Heart left ventricle (tissue), 16 donors: ENCODE measurements at regions not wholly inside any gene's neighbourhood (a gene's known extent, or its start where the extent isn't known, plus 50 kb on each side); places are given as distances from the start of the nearest gene placed in this dataset.

Source experiments
- ATAC-seq, 4 donors: fragments of 200-7000 bp; cut with Tn5 transposase; one replicate each; pipeline ENCODE4 v1.9.1; 2020 to 2022; ENCODE audit warnings: moderate library complexity in 4 of 4, mild to moderate bottlenecking in 3 of 4, moderate number of reproducible peaks in 1 of 4
- DNase-seq, 5 donors: peaks; one replicate each; pipeline ENCODE4 v3.0.0-alpha.2; 2020
- H3K27ac ChIP-seq, 12 donors: fragments of 200-600 bp; sonication (generic) in 4 of 12; one replicate each; pipeline versions ENCODE4 v1.5.0 to v1.8.0; 2016 to 2022; ENCODE audit warnings: mild to moderate bottlenecking in 2 of 12
- H3K27me3 ChIP-seq, 9 donors: fragments of 200-600 bp; sonication (generic) in 2 of 9; one replicate each; pipeline versions ENCODE4 v1.5.1 to v1.8.0; 2016 to 2022; ENCODE audit warnings: mild to moderate bottlenecking in 3 of 9
- H3K36me3 ChIP-seq, 9 donors: fragments of 200-600 bp; sonication (generic) in 2 of 9; one replicate each; pipeline versions ENCODE4 v1.5.0 to v1.8.0; 2018 to 2022; ENCODE audit warnings: mild to moderate bottlenecking in 2 of 9
- H3K4me1 ChIP-seq, 12 donors: fragments of 200-600 bp; sonication (generic) in 4 of 12; one replicate each; pipeline versions ENCODE4 v1.5.0 to v1.8.0; 2016 to 2022; ENCODE audit warnings: mild to moderate bottlenecking in 3 of 12
- H3K4me3 ChIP-seq, 12 donors: fragments of 200-600 bp; sonication (generic) in 4 of 12; one replicate each; pipeline versions ENCODE4 v1.5.0 to v1.8.0; 2017 to 2022; ENCODE audit warnings: mild to moderate bottlenecking in 9 of 12, moderate library complexity in 4 of 12
- H3K9me3 ChIP-seq, 12 donors: fragments of 200-600 bp; sonication (generic) in 4 of 12; one replicate each; pipeline versions ENCODE4 v1.5.0 to v1.8.0; 2016 to 2022; ENCODE audit warnings: mild to moderate bottlenecking in 1 of 12
- POLR2A ChIP-seq, 2 donors: fragments of 450-650 bp; IDR thresholded peaks; one replicate each; pipeline ENCODE4 v1.6.1; 2017; ENCODE audit warnings: antibody characterized with exemption in 2 of 2, mild to moderate bottlenecking in 2 of 2, moderate library complexity in 2 of 2
- WGBS, 4 donors: extraction: QIAGEN DNeasy Blood & Tissue Kit in 2 of 4; methylation state at CpG; one replicate each; pipeline versions ENCODE4 v1.1.5 to v1.1.7; 2013 to 2018; 5-methylcytosine and 5-hydroxymethylcytosine counted together
- intact Hi-C, 10 donors: fragments of 100-400 bp; cut with DNase I; formaldehyde crosslinking; loops; one replicate each; pipeline versions ENCODE4 v1.11.1 to v1.14.2; 2022
- TF ChIP-seq, protein P1 (sequence below), 12 donors: fragments of 200-600 bp; sonication (generic) in 4 of 12; IDR thresholded peaks; one replicate each; pipeline versions ENCODE4 v1.5.0 to v1.8.0; 2018 to 2022; ENCODE audit warnings: antibody characterized with exemption in 12 of 12, mild to moderate bottlenecking in 5 of 12
- donor health status: ischemic (EF 13 %, LVEDD 7.1; RV severe dilation, severe dysfunction).
- donor health status: healthy with polysubstance abuse.
- donor health status: DM: no; HTN: yes; CAD: no.
- donor health status: DM: no; HTN: no; CAD: no.
- donor health status: ischemic (EF 25% LVEDD 6.9; RV normal size, moderate dysfunction).
- donor health status: ischemic (EF 25% LVEDD 5.7; RV mildly dilated, moderate dysfunction).
- donor health status: healthy.
- donor health status: DM: yes; HTN: yes; CAD: no.
- donor health status: ischemic (EF 35%, LVEDD 5.7; RV mildly dilated, moderate dysfunction).
- donor health status: nonischemic (EF 11% LVEDD 7.7; RV severe dilation, severe dysfunction).
- donor health status: DM: yes; HTN: yes; CAD: no.
- donor health status: PGD.
- donor health status: ischemic (EF 29% LVEDD 5.4; RV normal size, mild dysfunction).
- donor health status: nonischemic (EF 23%, LVEDD 6.1; RV moderate dilation, normal function).

DNA sequence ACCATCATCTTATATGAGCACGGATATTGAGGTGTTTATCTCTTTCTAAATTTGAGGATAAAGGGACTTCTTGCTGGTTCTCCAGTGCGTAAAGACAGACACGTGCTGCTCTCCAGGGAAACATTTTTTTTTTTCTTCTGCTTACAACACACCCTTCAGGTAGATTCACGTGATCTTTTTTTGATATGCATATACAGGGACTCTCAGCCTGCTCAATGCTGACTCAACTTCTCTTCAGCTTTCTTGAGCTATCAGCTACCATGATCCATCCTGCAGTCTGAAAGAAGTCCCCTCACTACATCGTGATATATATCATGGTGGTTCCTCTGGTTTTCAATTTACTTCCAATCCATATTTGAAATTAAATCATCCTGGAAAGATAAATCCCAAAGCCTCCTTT, 87.1 kb upstream of the SLITRK3 start:
- TF ChIP-seq, protein P1, sequence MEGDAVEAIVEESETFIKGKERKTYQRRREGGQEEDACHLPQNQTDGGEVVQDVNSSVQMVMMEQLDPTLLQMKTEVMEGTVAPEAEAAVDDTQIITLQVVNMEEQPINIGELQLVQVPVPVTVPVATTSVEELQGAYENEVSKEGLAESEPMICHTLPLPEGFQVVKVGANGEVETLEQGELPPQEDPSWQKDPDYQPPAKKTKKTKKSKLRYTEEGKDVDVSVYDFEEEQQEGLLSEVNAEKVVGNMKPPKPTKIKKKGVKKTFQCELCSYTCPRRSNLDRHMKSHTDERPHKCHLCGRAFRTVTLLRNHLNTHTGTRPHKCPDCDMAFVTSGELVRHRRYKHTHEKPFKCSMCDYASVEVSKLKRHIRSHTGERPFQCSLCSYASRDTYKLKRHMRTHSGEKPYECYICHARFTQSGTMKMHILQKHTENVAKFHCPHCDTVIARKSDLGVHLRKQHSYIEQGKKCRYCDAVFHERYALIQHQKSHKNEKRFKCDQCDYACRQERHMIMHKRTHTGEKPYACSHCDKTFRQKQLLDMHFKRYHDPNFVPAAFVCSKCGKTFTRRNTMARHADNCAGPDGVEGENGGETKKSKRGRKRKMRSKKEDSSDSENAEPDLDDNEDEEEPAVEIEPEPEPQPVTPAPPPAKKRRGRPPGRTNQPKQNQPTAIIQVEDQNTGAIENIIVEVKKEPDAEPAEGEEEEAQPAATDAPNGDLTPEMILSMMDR (IDR thresholded peaks at IDR 0.05) = no peak
- TF ChIP-seq POLR2A (IDR thresholded peaks at IDR 0.05) = no peak

DNA sequence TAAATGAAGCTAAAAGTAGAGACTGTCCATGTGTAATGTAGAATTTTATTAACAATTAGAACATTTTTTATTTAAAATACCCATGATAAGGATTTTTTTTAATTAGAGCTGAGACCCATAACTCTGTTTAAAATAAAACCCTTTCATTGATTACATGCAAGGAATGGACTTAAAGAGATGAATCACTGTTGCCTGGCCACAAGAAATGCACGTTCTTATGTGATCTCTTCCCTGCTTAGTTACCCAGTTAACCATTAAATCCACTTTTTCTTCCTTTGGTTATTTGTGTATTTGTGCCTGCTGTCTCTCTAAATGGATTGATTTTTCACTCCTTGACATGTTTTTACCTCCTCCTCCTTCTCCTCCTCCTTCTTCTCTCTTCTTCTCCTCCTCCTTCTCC, 83.3 kb upstream of the SLITRK3 start:
- Histone ChIP-seq H3K27ac (no peak overlapping the region), H3K27me3 (no peaks in the 10 kb centered on the region), H3K9me3 (peaks cover 0 to 13% (median 0%) of the 10 kb centered on the region in 12 donors), H3K4me1 (no peaks in the 10 kb centered on the region), H3K4me3 (no peak overlapping the region), H3K36me3 (no peaks in the 10 kb centered on the region)
- WGBS, 4 donors = 55 to 64% (median 58%) methylated on average over 1 of the region's 1 CpG
- ATAC-seq (no peak), DNase-seq (no peak)
- intact Hi-C loops = no loop called here
- no peak for TF ChIP-seq POLR2A (IDR thresholded peaks at IDR 0.05)
- TF ChIP-seq, protein P1 (IDR thresholded peaks at IDR 0.05) = no peak

More for the DNA sequence above, 87.1 kb upstream of the SLITRK3 start:
- H3K36me3 ChIP-seq = no peaks in the 10 kb centered on the region
- no peak overlapping the region for H3K27ac ChIP-seq
- DNase-seq (no peak), ATAC-seq (no peak)
- no peaks in the 10 kb centered on the region for H3K9me3 ChIP-seq
- intact Hi-C loops = no loop called here
- H3K4me3 ChIP-seq = no peak overlapping the region
- H3K4me1 ChIP-seq = no peaks in the 10 kb centered on the region
- H3K27me3 ChIP-seq = no peaks in the 10 kb centered on the region
- WGBS, 4 donors = 66 to 74% (median 71%) methylated on average over 5 of the region's 5 CpGs

DNA sequence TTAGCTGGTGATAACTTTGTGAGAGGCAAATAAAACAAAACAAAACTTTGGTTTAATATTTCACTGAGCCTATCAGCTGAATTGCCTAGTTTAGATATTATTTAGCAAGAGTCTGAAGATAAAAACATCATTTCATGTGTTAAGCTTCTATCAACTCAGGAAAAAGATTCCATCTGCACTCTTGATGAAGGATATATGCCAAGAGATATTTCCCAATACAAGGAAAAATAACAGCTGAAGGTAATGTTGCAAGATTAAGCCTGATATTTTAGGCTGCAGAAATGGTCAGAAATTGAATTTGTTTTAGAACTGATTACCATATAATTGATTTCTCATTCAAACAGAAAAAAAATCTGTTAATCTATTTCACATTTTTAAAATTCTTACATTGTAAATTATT, 77.2 kb upstream of the SLITRK3 start:
- Histone ChIP-seq H3K4me3 (no peak overlapping the region), H3K27ac (no peak overlapping the region), H3K4me1 (no peaks in the 10 kb centered on the region), H3K36me3 (no peaks in the 10 kb centered on the region), H3K9me3 (peaks cover 0 to 13% (median 0%) of the 10 kb centered on the region in 12 donors), H3K27me3 (no peaks in the 10 kb centered on the region)
- intact Hi-C loops = no loop called here
- ATAC-seq = no peak
- no peak for TF ChIP-seq POLR2A (IDR thresholded peaks at IDR 0.05)
- DNase-seq = no peak

DNA sequence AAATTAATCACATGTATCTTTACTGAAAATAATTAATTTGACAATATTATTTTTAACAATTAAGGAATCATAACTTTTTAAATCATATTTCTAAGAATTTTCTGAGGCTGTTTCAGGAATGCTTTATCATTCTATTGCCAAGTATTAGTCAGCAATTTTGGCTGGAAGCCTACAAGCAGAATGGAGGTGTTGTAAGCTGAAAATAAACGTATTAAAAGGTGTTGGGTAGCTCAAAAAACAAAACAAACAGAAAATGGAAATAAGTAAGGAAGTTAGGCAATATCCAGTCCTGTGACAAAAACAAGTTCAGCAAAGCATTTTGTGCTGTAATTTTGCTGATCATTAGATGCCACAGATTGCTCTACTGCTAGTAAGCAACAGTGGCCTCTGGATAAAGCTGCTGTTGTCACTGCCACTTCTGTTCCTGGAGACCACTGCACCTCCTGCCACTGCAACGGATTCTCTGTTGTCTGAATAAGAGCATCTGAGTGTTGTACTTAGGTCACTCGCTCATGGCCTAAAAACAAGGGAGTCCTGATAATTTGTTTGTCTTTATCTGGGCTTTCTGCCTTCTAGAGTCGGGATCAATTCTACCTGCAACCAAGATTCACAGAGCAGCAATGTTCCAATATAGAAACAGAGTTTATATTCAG, 63.5 kb upstream of the SLITRK3 start:
- ATAC-seq (no peak), DNase-seq (no peak)
- Histone ChIP-seq H3K27ac (no peak overlapping the region), H3K9me3 (no peaks in the 10 kb centered on the region), H3K4me1 (no peaks in the 10 kb centered on the region), H3K4me3 (no peak overlapping the region), H3K36me3 (no peaks in the 10 kb centered on the region), H3K27me3 (no peaks in the 10 kb centered on the region)
- intact Hi-C loops = no loop called here
- TF ChIP-seq, protein P1 (IDR thresholded peaks at IDR 0.05) = no peak
- TF ChIP-seq POLR2A (IDR thresholded peaks at IDR 0.05) = no peak
- 48 to 54% (median 51%) methylated on average over 4 of the region's 4 CpGs for WGBS, 4 donors

DNA sequence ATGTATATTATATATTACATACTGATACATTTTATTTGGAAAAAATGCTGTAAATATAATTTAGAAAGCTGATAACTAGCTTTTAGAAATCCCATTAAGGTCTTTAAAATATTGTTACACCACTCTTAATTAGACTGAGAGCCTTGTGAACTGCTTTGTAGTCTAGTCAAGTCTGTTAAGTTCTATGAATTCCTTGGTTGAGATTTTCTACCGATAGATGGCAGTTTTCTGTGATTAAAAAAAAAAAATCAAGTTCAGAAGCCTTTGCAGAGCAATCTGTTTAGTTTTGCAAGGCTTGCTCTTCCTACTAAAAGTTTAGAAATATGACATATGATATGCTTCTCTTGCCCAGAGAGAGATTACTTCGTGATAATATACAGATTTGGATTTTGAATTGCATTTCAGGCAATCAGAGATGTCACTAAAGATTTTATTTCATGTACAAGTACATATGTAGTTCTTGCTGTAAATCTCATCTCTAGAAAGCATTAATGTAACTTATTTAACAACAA, 60.4 kb upstream of the SLITRK3 start:
- peaks cover 0 to 4% (median 0%) of the 10 kb centered on the region in 12 donors for H3K9me3 ChIP-seq
- H3K4me1 ChIP-seq = no peaks in the 10 kb centered on the region
- no peak overlapping the region for H3K27ac ChIP-seq
- TF ChIP-seq, protein P1 (IDR thresholded peaks at IDR 0.05) = no peak
- no peak for TF ChIP-seq POLR2A (IDR thresholded peaks at IDR 0.05)
- intact Hi-C loops = no loop called here
- H3K36me3 ChIP-seq = no peaks in the 10 kb centered on the region
- no peak for ATAC-seq
- no peaks in the 10 kb centered on the region for H3K27me3 ChIP-seq
- no peak for DNase-seq
- 48 to 65% (median 57%) methylated on average over 2 of the region's 2 CpGs for WGBS, 4 donors
- no peak overlapping the region for H3K4me3 ChIP-seq
